SU-DHL-6 (cell line): ENCODE measurements at regions not wholly inside any gene's neighbourhood (a gene's known extent, or its start where the extent isn't known, plus 50 kb on each side); places are given as distances from the start of the nearest gene placed in this dataset.

ENCODE experiments used
- H2AFZ ChIP-seq: fragments of 200-600 bp; sonication (generic); 2 replicates; pipeline ENCODE4 v1.6.1; 2014; ENCODE audit warnings: low read depth, mild to moderate bottlenecking, moderate library complexity, mixed read lengths, antibody characterized with exemption, low read length; ENCODE audit not compliant: severe bottlenecking
- H3F3A ChIP-seq: fragments of 200-600 bp; shearing (Covaris generic); 2 replicates; pipeline ENCODE4 v1.6.0; 2016; ENCODE audit warnings: antibody characterized with exemption, mild to moderate bottlenecking; ENCODE audit not compliant: insufficient read depth
- H3K27ac ChIP-seq: fragments of 200-600 bp; sonication (generic); 2 replicates; pipeline ENCODE4 v1.5.1; 2016; ENCODE audit warnings: low read depth, mild to moderate bottlenecking, low read length, moderate library complexity, mixed read lengths
- H3K27me3 ChIP-seq: fragments of 200-600 bp; sonication (generic), shearing (Covaris generic); 2 replicates; pipeline ENCODE4 v1.6.0; 2014; ENCODE audit warnings: mild to moderate bottlenecking, low read length
- H3K36me3 ChIP-seq: fragments of 200-600 bp; sonication (generic); 2 replicates; pipeline ENCODE4 v1.6.1; 2014; ENCODE audit warnings: mild to moderate bottlenecking, low read length, mixed read lengths
- H3K4me2 ChIP-seq: fragments of 300-600, 200-600 bp; shearing (Covaris generic), sonication (generic); 2 replicates; pipeline ENCODE4 v1.6.0; 2014; ENCODE audit warnings: low read length, low read depth, mild to moderate bottlenecking; ENCODE audit not compliant: poor library complexity, severe bottlenecking
- H3K4me3 ChIP-seq: fragments of 200-600 bp; sonication (generic); 2 replicates; pipeline ENCODE4 v1.5.1; 2014; ENCODE audit warnings: antibody characterized with exemption, low read length, mild to moderate bottlenecking, mixed read lengths; ENCODE audit not compliant: insufficient read depth, poor library complexity, severe bottlenecking
- H3K79me2 ChIP-seq: fragments of 200-600 bp; sonication (generic); 2 replicates; pipeline ENCODE4 v1.6.1; 2014; ENCODE audit warnings: mild to moderate bottlenecking, low read length, moderate library complexity; ENCODE audit not compliant: insufficient read depth
- H3K9ac ChIP-seq: fragments of 200-600 bp; sonication (generic); 2 replicates; pipeline ENCODE4 v1.7.0; 2014; ENCODE audit warnings: mild to moderate bottlenecking, low read length
- H3K9me2 ChIP-seq: fragments of 200-600 bp; sonication (generic); replicated peaks from 2 replicates; pipeline ENCODE4 v1.6.1; 2014; ENCODE audit warnings: low read length; ENCODE audit not compliant: insufficient read depth
- H3K9me3 ChIP-seq: fragments of 200-600 bp; sonication (generic); 2 replicates; pipeline ENCODE4 v1.6.1; 2014; ENCODE audit warnings: low read length, mixed read lengths; ENCODE audit not compliant: insufficient read depth
- H4K20me1 ChIP-seq: fragments of 200-600 bp; sonication (generic); 2 replicates; pipeline ENCODE4 v1.6.1; 2014; ENCODE audit warnings: low read depth, mild to moderate bottlenecking, antibody characterized with exemption, low read length, moderate library complexity, mixed read lengths
- EZH2phosphoT487 ChIP-seq: fragments of 200-600 bp; sonication (generic), shearing (Covaris generic); conservative IDR thresholded peaks from 2 replicates; pipeline ENCODE4 v1.6.1; 2018; ENCODE audit warnings: mild to moderate bottlenecking, antibody characterized with exemption, low read length, moderate library complexity, mixed read lengths
- TF ChIP-seq, protein P1 (sequence below): fragments of 200-600 bp; sonication (generic); IDR thresholded peaks from one replicate; pipeline ENCODE4 v1.5.1; 2017; ENCODE audit warnings: antibody characterized with exemption, mild to moderate bottlenecking, low read length, moderate library complexity; ENCODE audit not compliant: insufficient read depth, poor library complexity, severe bottlenecking

DNA sequence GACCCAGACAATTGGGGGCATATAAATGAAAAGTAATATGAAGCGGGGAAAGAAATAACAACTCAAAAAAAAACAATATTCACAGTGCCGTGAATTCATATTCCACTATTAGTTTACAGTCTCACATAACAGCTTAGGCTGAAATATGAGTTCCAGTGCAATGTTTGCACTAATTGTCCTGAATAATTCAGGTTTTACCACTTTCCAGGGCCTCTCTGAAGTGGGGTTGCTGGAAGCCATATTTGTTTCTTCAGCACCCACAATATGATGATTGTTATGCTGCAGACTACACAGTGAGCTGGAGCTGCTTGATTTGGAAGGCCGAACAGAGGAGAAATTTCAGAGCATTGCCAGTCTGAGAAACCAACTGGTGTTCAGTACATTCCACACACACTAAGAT lies 894.5 kb upstream of the ACVR2A start:
- H3K27me3 ChIP-seq, result no peaks in the 10 kb centered on the region
- H3K9ac ChIP-seq, result no peak overlapping the region
- no peak overlapping the region for H3K27ac ChIP-seq
- no peaks in the 10 kb centered on the region for H3F3A ChIP-seq
- no peaks in the 10 kb centered on the region for H4K20me1 ChIP-seq
- H3K9me3 ChIP-seq, result no peaks in the 10 kb centered on the region
- no peaks in the 10 kb centered on the region for H3K36me3 ChIP-seq
- TF ChIP-seq EZH2phosphoT487, result no peak
- TF ChIP-seq, protein P1, sequence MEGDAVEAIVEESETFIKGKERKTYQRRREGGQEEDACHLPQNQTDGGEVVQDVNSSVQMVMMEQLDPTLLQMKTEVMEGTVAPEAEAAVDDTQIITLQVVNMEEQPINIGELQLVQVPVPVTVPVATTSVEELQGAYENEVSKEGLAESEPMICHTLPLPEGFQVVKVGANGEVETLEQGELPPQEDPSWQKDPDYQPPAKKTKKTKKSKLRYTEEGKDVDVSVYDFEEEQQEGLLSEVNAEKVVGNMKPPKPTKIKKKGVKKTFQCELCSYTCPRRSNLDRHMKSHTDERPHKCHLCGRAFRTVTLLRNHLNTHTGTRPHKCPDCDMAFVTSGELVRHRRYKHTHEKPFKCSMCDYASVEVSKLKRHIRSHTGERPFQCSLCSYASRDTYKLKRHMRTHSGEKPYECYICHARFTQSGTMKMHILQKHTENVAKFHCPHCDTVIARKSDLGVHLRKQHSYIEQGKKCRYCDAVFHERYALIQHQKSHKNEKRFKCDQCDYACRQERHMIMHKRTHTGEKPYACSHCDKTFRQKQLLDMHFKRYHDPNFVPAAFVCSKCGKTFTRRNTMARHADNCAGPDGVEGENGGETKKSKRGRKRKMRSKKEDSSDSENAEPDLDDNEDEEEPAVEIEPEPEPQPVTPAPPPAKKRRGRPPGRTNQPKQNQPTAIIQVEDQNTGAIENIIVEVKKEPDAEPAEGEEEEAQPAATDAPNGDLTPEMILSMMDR, result no peak
- no peaks in the 10 kb centered on the region for H3K9me2 ChIP-seq
- H3K4me3 ChIP-seq, result no peak overlapping the region
- H2AFZ ChIP-seq, result no peak overlapping the region
- no peaks in the 10 kb centered on the region for H3K79me2 ChIP-seq
- H3K4me2 ChIP-seq, result no peak overlapping the region

DNA sequence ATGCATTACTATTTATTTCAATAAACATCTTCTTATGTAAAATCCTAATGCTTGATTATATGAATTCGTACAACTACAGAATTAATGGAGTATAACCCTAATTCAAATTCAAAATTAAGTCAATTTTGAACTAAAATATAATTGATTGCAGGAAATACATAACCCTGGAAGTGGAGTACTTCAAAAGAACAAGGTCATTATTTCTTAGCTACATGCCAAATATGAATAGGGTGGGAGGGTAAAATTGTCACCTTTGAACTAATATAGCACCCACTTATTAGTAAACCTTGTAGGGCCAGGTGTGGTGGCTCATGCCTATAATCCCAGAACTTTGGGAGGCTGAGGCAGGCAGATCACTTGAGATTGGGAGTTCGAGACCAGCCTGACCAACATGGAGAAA lies 895.4 kb upstream of the ACVR2A start:
- H4K20me1 ChIP-seq, result no peaks in the 10 kb centered on the region
- no peaks in the 10 kb centered on the region for H3F3A ChIP-seq
- no peak overlapping the region for H3K4me3 ChIP-seq
- no peak overlapping the region for H3K27ac ChIP-seq
- no peak overlapping the region for H3K4me2 ChIP-seq
- TF ChIP-seq, protein P1, result no peak
- no peak for TF ChIP-seq EZH2phosphoT487
- H3K36me3 ChIP-seq, result no peaks in the 10 kb centered on the region
- no peaks in the 10 kb centered on the region for H3K27me3 ChIP-seq
- H3K9me3 ChIP-seq, result no peaks in the 10 kb centered on the region
- no peak overlapping the region for H2AFZ ChIP-seq
- H3K9ac ChIP-seq, result no peak overlapping the region
- H3K9me2 ChIP-seq, result no peaks in the 10 kb centered on the region
- H3K79me2 ChIP-seq, result no peaks in the 10 kb centered on the region

- Histone ChIP-seq H3K4me3 (no peak overlapping the region), H3K4me2 (no peak overlapping the region), H3K9me2 (no peaks in the 10 kb centered on the region), H3K36me3 (no peaks in the 10 kb centered on the region), H3K27me3 (no peaks in the 10 kb centered on the region), H3K27ac (no peak overlapping the region), H4K20me1 (no peaks in the 10 kb centered on the region), H3K9ac (no peak overlapping the region), H2AFZ (no peak overlapping the region), H3K9me3 (no peaks in the 10 kb centered on the region), H3K79me2 (no peaks in the 10 kb centered on the region), H3F3A (no peaks in the 10 kb centered on the region)
- TF ChIP-seq EZH2phosphoT487, result no peak
- TF ChIP-seq, protein P1, result no peak
Measured at GRCh38 chr2:146944601-146945000, 900.2 kb upstream of the ACVR2A start.
